Keratinocyte (primary cell): ENCODE measurements at regions not wholly inside any gene's neighbourhood (a gene's known extent, or its start where the extent isn't known, plus 50 kb on each side); places are given as distances from the start of the nearest gene placed in this dataset.

Experiments
- DNase-seq: peaks from one replicate; pipeline ENCODE4 v3.0.0-alpha.2; 2011; ENCODE audit warnings: low read depth, missing footprints, low spot score
- FAIRE-seq: peaks from 2 replicates; lab custom pipeline; 2011; peaks lifted over from hg19 to GRCh38; lab: Jason Lieb, UNC
- H2AFZ ChIP-seq: 2 replicates; pipeline ENCODE4 v1.6.0; 2012; ENCODE audit warnings: low read length, control low read depth, inconsistent platforms; ENCODE audit not compliant: control insufficient read depth
- H3K27ac ChIP-seq: 2 replicates; pipeline ENCODE4 v1.5.1; 2011; ENCODE audit warnings: low read length; ENCODE audit not compliant: control insufficient read depth, insufficient read depth
- H3K27me3 ChIP-seq: 3 replicates; pipeline ENCODE4 v1.6.0; 2011; ENCODE audit warnings: low read length; ENCODE audit not compliant: control insufficient read depth, insufficient read depth; ENCODE audit errors: extremely low read depth
- H3K36me3 ChIP-seq, 2 experiments: 2 replicates in 1 of 2; 3 replicates in 1 of 2; pipeline ENCODE4 v1.5.1; 2011; ENCODE audit warnings: low read length in 2 of 2, mild to moderate bottlenecking in 1 of 2; ENCODE audit not compliant: control insufficient read depth in 2 of 2, insufficient read depth in 2 of 2; ENCODE audit errors: extremely low read depth in 1 of 2
- H3K4me1 ChIP-seq: 3 replicates; pipeline ENCODE4 v1.5.1; 2011; ENCODE audit warnings: low read length; ENCODE audit not compliant: control insufficient read depth, insufficient read depth; ENCODE audit errors: extremely low read depth
- H3K4me2 ChIP-seq: 3 replicates; pipeline ENCODE4 v1.6.0; 2011; ENCODE audit warnings: low read depth, low read length; ENCODE audit not compliant: control insufficient read depth, insufficient read depth; ENCODE audit errors: extremely low read depth
- H3K4me3 ChIP-seq, 3 experiments: fragments of 200-600 bp in 1 of 3; sonication (generic) in 1 of 3; 2 replicates in 2 of 3; 3 replicates in 1 of 3; pipeline ENCODE4 v1.5.1; 2011 to 2016; ENCODE audit warnings: low read length in 3 of 3, mild to moderate bottlenecking in 3 of 3, control low read depth in 2 of 3, inconsistent platforms in 1 of 3, low read depth in 1 of 3, mixed read lengths in 1 of 3, mixed run types in 1 of 3, moderate library complexity in 1 of 3; ENCODE audit not compliant: control insufficient read depth in 2 of 3, insufficient read depth in 2 of 3; ENCODE audit errors: extremely low read depth in 1 of 3
- H3K79me2 ChIP-seq: 2 replicates; pipeline ENCODE4 v1.6.0; 2012; ENCODE audit warnings: low read length; ENCODE audit not compliant: control insufficient read depth, insufficient read depth
- H3K9ac ChIP-seq: 3 replicates; pipeline ENCODE4 v1.6.0; 2011; ENCODE audit warnings: low read length; ENCODE audit not compliant: control insufficient read depth, insufficient read depth; ENCODE audit errors: extremely low read depth
- H3K9me1 ChIP-seq: 3 replicates; pipeline ENCODE4 v1.6.0; 2011; ENCODE audit warnings: low read length; ENCODE audit not compliant: control insufficient read depth, insufficient read depth; ENCODE audit errors: extremely low read depth
- H3K9me3 ChIP-seq: 2 replicates; pipeline ENCODE4 v1.5.1; 2012; ENCODE audit warnings: low read depth, low read length; ENCODE audit not compliant: control insufficient read depth
- H4K20me1 ChIP-seq: 3 replicates; pipeline ENCODE4 v1.6.0; 2011; ENCODE audit warnings: low read length; ENCODE audit not compliant: control insufficient read depth, insufficient read depth; ENCODE audit errors: extremely low read depth
- EZH2 ChIP-seq: IDR thresholded peaks from one replicate; pipeline ENCODE4 v1.6.1; 2012; ENCODE audit warnings: inconsistent platforms, mild to moderate bottlenecking, low read length, moderate library complexity
- dilution Hi-C: fragments of 300-500 bp; cut with MboI; formaldehyde crosslinking; loops from one replicate; pipeline ENCODE4 v1.7.0; 2020; ENCODE audit warnings: low sequenced_read_pairs; ENCODE audit not compliant: extremely low pct_ligation_motif_present
- TF ChIP-seq, protein P1 (sequence below), 3 experiments: IDR thresholded peaks in 1 of 3; conservative IDR thresholded peaks in 1 of 3; optimal IDR thresholded peaks in 1 of 3; 2 replicates in 2 of 3; 3 replicates in 1 of 3; pipeline versions ENCODE3 to v1.5.1; 2011; ENCODE audit warnings: low read length in 3 of 3, mild to moderate bottlenecking in 3 of 3, moderate library complexity in 2 of 3, control low read depth in 1 of 3, inconsistent platforms in 1 of 3; ENCODE audit not compliant: insufficient read depth in 2 of 3; ENCODE audit errors: extremely low read depth in 1 of 3

DNA sequence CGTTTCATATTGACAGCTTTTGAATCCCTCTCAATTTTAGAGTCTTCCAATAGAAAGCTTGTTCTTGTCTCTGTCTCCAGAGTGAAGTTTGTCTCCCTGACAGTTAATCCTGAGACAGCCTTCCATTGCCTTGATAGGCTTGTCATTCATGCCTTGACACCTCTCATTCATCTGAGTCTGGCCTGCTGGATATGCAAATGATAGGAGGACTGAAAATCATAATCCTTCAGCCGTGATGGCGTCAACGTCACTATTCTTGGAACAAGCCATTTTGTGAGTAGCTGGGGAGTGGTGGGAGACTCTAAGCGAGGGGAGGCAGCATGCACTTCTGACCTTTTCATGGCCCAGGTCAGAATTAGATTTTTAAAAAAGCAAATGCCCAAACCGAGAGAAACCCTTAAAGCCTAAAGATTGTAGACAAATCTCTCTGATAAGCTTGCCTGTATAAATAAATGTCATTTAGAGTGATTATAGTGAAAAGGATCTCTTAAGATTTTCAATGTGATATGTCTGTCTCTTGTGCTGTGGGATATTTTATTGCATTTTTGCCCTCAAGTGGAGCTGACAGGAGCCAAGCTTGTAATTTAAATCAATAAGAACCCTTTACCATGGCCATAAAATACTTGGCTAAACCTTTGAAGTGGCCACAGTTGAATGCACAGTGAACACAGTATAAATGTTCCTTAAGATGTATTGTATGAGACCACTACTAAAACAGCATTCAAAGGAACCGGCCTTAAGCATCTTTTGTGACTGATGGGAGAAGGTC is 148.8 kb downstream of the SNX10 start:
- DNase-seq (no peak), FAIRE-seq (no peak)
- Histone ChIP-seq H3K27ac (no peak overlapping the region), H3K79me2 (no peaks in the 10 kb centered on the region), H3K27me3 (no peaks in the 10 kb centered on the region), H3K4me1 (no peaks in the 10 kb centered on the region), H3K4me2 (no peak overlapping the region), H3K9ac (no peak overlapping the region), H3K36me3 (no peaks in the 10 kb centered on the region), H3K9me3 (no peaks in the 10 kb centered on the region), H3K9me1 (no peaks in the 10 kb centered on the region), H2AFZ (no peak overlapping the region), H3K4me3 (no peak overlapping the region), H4K20me1 (no peaks in the 10 kb centered on the region)
- dilution Hi-C loops = no loop called here
- TF ChIP-seq, protein P1, sequence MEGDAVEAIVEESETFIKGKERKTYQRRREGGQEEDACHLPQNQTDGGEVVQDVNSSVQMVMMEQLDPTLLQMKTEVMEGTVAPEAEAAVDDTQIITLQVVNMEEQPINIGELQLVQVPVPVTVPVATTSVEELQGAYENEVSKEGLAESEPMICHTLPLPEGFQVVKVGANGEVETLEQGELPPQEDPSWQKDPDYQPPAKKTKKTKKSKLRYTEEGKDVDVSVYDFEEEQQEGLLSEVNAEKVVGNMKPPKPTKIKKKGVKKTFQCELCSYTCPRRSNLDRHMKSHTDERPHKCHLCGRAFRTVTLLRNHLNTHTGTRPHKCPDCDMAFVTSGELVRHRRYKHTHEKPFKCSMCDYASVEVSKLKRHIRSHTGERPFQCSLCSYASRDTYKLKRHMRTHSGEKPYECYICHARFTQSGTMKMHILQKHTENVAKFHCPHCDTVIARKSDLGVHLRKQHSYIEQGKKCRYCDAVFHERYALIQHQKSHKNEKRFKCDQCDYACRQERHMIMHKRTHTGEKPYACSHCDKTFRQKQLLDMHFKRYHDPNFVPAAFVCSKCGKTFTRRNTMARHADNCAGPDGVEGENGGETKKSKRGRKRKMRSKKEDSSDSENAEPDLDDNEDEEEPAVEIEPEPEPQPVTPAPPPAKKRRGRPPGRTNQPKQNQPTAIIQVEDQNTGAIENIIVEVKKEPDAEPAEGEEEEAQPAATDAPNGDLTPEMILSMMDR (optimal IDR thresholded peaks at IDR 0.05 in 1 of 3, IDR thresholded peaks at IDR 0.05 in 1 of 3, conservative IDR thresholded peaks at IDR 0.05 in 1 of 3; ENCODE audit: extremely low read depth in 1 of 3, insufficient read depth in 2 of 3, low read length in 3 of 3) = no peak
- TF ChIP-seq EZH2 = no peak

DNA sequence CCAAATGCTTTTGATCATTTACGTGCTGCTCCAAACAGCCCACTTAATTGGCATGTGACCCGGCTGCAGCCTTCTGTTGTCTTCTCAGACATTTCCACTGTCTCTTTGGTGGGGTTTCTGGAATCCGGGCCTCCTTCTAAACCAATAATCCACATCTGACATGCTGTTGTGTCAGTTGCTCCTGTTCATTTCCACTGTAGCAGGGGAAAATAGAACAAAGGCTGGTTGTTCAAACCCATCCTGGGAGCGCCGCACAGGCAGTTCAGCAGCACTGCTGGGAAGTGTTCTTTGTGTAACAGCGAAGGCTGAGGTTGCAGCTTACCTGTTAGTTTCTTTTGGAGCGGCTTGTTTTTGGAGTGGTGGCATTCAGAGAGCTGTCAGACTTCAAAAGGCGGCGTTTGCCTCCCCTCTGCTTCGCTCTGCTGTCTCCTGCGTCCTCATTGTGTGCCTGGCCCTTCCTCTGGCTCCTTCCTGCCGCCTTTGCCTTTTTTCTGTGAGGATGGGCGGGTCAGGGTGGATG is 149.4 kb downstream of the SNX10 start:
- Histone ChIP-seq H3K79me2 (no peaks in the 10 kb centered on the region), H3K9me3 (no peaks in the 10 kb centered on the region), H3K9ac (no peak overlapping the region), H3K27ac (no peak overlapping the region), H3K9me1 (no peaks in the 10 kb centered on the region), H3K36me3 (no peaks in the 10 kb centered on the region), H3K4me1 (no peaks in the 10 kb centered on the region), H3K27me3 (no peaks in the 10 kb centered on the region), H4K20me1 (no peaks in the 10 kb centered on the region), H3K4me2 (no peak overlapping the region), H3K4me3 (no peak overlapping the region), H2AFZ (no peak overlapping the region)
- FAIRE-seq (no peak), DNase-seq (no peak)
- no peak for TF ChIP-seq EZH2
- TF ChIP-seq, protein P1 (optimal IDR thresholded peaks at IDR 0.05 in 1 of 3, IDR thresholded peaks at IDR 0.05 in 1 of 3, conservative IDR thresholded peaks at IDR 0.05 in 1 of 3; ENCODE audit: extremely low read depth in 1 of 3, insufficient read depth in 2 of 3, low read length in 3 of 3) = no peak
- dilution Hi-C loops = no loop called here
